ENCODE measurements at regions not wholly inside any gene's neighbourhood (a gene's known extent, or its start where the extent isn't known, plus 50 kb on each side); places are given as distances from the start of the nearest gene placed in this dataset.
A peak's percentile ranks its signal among the peaks of the same experiment; 100 is the strongest.

GRCh38 chr6:144873623-144874378 lies 588.7 kb downstream of the UTRN start:
- peaks cover 14% of the 10 kb centered on the region for H3K4me1 ChIP-seq
- H3K9me3 ChIP-seq: no peaks in the 10 kb centered on the region
- no peak for TF ChIP-seq CTCF (IDR thresholded peaks at IDR 0.05; ENCODE audit: low read depth, low read length)
- no peak for DNase-seq
- H3K4me3 ChIP-seq (ENCODE audit: low read depth, low read length): no peak overlapping the region
- H3K27me3 ChIP-seq: no peaks in the 10 kb centered on the region
- H3K36me3 ChIP-seq: no peaks in the 10 kb centered on the region

- no peak overlapping the region for H3K4me3 ChIP-seq (ENCODE audit: low read depth, low read length)
- TF ChIP-seq CTCF (IDR thresholded peaks at IDR 0.05; ENCODE audit: low read depth, low read length): no peak
- no peak for DNase-seq
- no peaks in the 10 kb centered on the region for H3K36me3 ChIP-seq
- H3K4me1 ChIP-seq: peaks cover 25% of the 10 kb centered on the region
- H3K27me3 ChIP-seq: no peaks in the 10 kb centered on the region
- no peaks in the 10 kb centered on the region for H3K9me3 ChIP-seq
Measured at GRCh38 chr6:144876689-144877088, 591.6 kb downstream of the UTRN start.

- Histone ChIP-seq H3K9me3 (no peaks in the 10 kb centered on the region), H3K4me3 (ENCODE audit: low read depth, low read length) (no peak overlapping the region), H3K27me3 (no peaks in the 10 kb centered on the region), H3K4me1 (peaks cover 25% of the 10 kb centered on the region), H3K36me3 (no peaks in the 10 kb centered on the region)
- no peak for DNase-seq
- no peak for TF ChIP-seq CTCF (IDR thresholded peaks at IDR 0.05; ENCODE audit: low read depth, low read length)
Measured at GRCh38 chr6:144877118-144877517, 592.0 kb downstream of the UTRN start.

GRCh38 chr6:144878577-144878976 lies 593.4 kb downstream of the UTRN start:
- Histone ChIP-seq H3K4me3 (ENCODE audit: low read depth, low read length) (peak overlapping the region; percentile 23), H3K36me3 (no peaks in the 10 kb centered on the region), H3K4me1 (peaks cover 27% of the 10 kb centered on the region), H3K27me3 (no peaks in the 10 kb centered on the region), H3K9me3 (no peaks in the 10 kb centered on the region)
- no peak for TF ChIP-seq CTCF (IDR thresholded peaks at IDR 0.05; ENCODE audit: low read depth, low read length)
- peak; percentile 92 for DNase-seq

GRCh38 chr6:144879436-144879835 lies 594.3 kb downstream of the UTRN start:
- no peaks in the 10 kb centered on the region for H3K9me3 ChIP-seq
- no peaks in the 10 kb centered on the region for H3K27me3 ChIP-seq
- H3K36me3 ChIP-seq: no peaks in the 10 kb centered on the region
- H3K4me3 ChIP-seq (ENCODE audit: low read depth, low read length): no peak overlapping the region
- DNase-seq: peak; percentile 11
- H3K4me1 ChIP-seq: peaks cover 32% of the 10 kb centered on the region
- TF ChIP-seq CTCF (IDR thresholded peaks at IDR 0.05; ENCODE audit: low read depth, low read length): no peak

GRCh38 chr6:144882425-144882824 lies 597.3 kb downstream of the UTRN start:
- Histone ChIP-seq H3K27me3 (no peaks in the 10 kb centered on the region), H3K4me1 (peaks cover 43% of the 10 kb centered on the region), H3K9me3 (no peaks in the 10 kb centered on the region), H3K36me3 (no peaks in the 10 kb centered on the region), H3K4me3 (ENCODE audit: low read depth, low read length) (no peak overlapping the region)
- no peak for TF ChIP-seq CTCF (IDR thresholded peaks at IDR 0.05; ENCODE audit: low read depth, low read length)
- DNase-seq: no peak
